T-helper 22 cell (primary cell): ENCODE measurements at regions not wholly inside any gene's neighbourhood (a gene's known extent, or its start where the extent isn't known, plus 50 kb on each side); places are given as distances from the start of the nearest gene placed in this dataset.

Experiments used
- DNase-seq: peaks from one replicate; pipeline ENCODE4 v3.0.0-alpha.2; 2020; ENCODE audit warnings: low read depth

- no peak for DNase-seq
These were observed 243.8 kb downstream of the CSNK1G3 start for GRCh38 chr5:123755653-123756317.

DNA sequence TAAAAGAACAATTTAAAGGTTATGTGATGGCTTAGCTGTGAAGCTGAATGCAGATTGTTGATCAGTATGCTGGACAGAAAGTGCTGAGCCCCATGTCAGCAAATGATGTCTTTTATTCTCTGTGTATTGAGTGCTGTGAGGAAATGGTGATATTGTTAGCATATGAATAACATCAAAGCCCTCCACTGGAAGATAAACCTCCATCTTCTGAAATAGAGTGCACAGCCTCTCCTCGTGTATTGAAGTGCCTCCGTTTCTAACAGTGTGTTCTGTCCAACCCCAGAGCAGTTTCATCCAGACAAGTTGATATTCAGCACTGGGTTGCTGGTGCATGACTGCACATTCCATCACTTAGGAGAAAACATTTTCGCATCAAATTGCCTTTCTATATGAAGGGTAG is 242.9 kb downstream of the CSNK1G3 start:
- DNase-seq, result no peak

- DNase-seq, result no peak
These were observed 242.2 kb downstream of the CSNK1G3 start for GRCh38 chr5:123753937-123754891.

- no peak for DNase-seq
These were observed 241.4 kb downstream of the CSNK1G3 start for GRCh38 chr5:123753180-123753936.

DNA sequence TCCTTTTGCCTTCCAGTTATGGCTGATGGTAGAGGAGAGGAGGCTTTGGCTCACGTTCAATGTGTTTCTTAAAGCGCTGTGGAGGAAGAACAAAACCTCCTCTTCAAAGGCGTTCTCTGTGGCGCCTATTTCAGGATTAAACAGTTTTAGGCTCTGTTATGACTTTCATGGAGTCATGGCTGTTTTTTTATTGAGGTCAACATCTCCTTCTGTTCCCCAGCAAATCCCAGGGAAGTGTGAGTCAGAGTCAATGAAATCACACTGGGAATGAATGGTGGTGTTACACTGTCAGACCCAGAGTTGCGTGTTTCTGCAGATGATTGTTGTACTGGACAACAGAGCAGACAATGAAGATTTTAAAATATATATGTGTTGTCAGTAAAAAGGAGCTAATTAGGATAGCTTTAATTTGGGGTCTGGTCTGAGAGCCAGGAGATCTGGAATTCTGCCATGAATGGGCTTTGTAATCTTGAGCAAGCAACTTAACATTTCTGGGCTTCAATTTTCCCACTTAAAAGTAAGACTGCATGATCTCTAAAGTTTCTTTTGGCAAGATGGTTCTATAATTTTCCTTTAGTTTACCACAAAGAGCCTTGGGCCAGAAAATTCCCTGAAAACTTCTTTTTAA is 240.7 kb downstream of the CSNK1G3 start:
- DNase-seq, result no peak

GRCh38 chr5:123751670-123752069 is 239.7 kb downstream of the CSNK1G3 start:
- DNase-seq, result no peak

GRCh38 chr5:123748239-123748638 is 236.3 kb downstream of the CSNK1G3 start:
- DNase-seq, result no peak

DNA sequence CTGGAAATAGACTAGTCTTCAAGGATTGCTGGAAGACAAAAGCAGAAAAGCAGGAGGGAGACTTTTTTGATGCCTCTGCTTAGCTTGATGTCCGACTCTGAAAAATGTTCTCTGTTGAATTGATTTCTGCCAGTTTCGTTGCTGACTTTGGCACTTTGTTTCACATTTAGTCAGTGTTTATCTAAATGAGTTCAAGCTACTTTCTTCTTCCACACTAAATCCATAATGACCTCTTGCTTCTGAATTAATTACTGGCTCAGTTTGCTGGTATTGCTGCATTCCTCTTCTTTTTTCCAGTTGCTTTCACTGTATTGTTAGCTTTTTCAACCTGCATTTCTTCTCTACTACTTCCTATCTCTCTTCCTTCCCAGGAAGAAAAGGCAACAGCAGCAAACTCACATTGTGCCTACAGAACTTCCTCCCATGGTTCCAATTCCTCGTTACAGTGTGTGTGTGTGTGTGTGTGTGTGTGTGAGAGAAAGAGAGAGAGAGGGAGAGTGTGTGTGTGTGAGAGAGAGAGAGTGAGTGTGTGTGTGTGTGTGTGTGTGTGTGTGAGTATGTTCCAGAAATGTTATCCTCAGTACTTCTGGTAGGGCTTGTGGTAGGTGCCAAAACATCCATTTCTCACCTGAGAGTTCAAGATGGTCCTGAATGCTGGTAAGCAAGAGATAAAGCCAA is 234.8 kb downstream of the CSNK1G3 start:
- no peak for DNase-seq

DNA sequence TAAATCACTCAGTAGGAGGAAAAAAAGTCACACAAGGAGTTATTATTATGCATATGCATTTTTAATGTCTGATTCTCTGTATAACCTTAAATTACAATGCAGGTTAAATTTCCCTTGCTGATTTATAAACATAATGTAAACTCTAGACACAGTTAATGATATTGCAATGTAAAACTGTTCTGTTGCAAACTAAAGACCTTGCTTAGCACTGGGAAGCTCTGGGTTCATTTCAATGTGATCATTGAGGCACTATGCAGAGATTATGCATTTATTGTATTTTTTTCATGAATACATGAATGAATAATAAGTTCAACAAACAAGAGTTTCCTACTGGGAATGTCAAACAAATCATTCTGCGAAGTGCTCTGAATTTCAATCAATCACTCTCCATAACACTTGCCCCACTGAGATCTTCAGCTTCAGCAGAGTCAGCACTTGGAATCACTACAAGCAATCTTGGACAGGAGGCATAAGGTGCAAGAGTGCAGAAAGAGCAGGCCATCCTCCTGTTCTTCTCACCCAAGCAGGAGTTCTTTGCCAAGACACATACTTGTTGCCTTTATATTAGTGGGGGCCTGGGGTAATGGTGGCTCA is 232.1 kb downstream of the CSNK1G3 start:
- no peak for DNase-seq

- no peak for DNase-seq
These were observed 223.4 kb downstream of the CSNK1G3 start for GRCh38 chr5:123735384-123735783.

- no peak for DNase-seq
These were observed 220.3 kb downstream of the CSNK1G3 start for GRCh38 chr5:123732257-123732656.

DNA sequence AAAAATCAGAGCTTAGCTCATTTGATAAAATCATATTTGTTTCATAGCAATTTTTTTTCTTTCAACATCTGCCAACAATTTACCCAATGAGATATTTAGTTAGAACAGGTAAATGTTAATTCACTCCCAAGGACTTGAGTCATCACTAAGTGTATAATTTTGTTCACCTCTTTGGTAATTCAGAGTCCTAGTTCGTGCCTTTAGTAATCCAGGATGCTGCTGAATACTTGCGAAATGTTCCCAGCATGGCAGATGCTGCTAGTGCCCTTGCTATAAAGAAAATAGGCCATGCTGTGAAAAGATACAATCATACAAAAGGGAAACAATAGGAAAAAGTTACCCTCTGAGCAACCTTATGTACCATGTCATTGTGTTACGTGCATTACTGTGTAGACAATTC is 210.5 kb downstream of the CSNK1G3 start:
- no peak for DNase-seq

DNA sequence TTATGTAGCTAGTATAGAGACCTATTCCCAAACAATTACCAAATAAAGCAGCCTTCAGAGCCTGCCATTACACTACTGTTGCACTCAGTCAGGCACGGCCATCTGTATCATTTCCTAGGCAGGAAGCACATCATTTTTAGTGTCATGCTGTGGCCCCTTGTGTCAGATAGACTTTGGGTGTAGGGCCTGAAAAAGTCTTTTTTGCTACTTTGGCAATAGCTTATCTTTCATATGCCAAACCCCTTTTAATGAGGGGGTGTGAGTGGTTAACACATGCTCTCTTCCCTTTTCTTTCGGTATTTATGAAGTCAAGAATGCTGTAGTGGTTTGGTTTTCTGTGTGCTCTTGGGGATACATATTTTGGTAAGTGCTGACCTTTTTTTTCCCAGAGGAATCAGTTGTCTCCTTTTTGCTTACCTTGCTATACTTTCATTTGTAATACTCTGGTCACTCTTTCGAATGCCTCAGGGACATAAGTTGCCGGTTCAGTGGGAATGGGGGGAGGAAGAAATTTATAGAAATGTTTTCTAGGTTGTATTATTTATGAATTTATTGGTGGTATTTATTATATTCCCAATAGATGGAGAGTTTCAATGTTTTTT is 209.8 kb downstream of the CSNK1G3 start:
- no peak for DNase-seq

- no peak for DNase-seq
These were observed 209.0 kb downstream of the CSNK1G3 start for GRCh38 chr5:123720955-123721354.

GRCh38 chr5:123720339-123720738 is 208.4 kb downstream of the CSNK1G3 start:
- DNase-seq, result no peak

DNA sequence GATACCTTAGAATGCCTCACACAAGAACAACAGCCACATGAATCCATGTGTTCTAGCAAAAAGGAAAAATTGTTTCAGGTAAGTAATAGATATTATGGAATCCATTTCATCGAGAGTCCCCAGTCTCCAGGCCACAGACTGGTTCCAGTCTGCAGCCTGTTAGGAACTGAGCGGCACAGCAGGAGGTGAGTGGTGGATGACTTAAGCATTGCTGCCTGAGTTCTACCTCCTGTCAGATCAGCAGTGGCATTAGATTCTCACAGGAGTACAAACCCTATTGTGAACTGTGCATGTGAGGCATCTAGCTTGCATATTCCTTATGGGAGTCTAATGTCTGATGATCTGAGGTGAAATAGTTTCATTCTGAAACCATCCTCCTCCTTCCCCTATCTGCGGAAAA is 207.0 kb downstream of the CSNK1G3 start:
- no peak for DNase-seq

DNA sequence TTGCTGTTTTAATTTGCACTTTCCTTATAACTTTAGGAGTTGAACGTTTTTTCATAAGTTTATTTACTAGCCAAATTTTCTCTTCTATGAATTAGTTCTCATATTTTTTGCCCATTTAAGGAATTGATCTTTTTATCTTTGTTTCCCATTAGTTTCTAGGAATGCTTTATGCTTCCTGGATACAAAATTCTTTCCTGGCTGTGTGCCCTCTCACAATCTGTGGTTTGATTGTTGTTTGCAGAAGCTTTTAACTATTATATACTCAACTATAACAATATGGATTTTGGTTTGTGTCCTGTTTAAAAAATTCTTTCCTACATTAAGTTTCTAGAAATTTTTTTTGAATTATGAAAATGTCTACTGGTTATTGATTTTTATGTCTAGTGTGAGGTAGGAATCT is 206.3 kb downstream of the CSNK1G3 start:
- DNase-seq, result no peak

DNA sequence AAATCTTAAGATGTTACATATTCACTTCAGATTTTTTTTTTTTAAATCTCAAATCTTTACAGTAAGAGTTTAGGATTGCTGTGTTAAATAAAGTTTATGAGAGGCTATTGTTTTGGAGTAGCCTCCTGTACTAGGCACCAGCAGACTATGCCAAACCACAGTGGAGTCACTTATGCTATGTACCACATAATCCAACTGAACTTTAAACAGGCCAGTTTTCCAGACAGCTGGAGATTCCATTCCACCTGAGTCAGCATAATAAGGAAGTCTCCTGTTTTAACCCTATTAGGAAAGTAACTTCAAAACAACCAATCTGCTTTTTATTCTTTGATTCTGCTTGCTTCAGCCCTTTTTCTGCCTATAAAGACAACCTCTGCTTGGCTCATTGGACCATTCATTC is 205.2 kb downstream of the CSNK1G3 start:
- no peak for DNase-seq

- no peak for DNase-seq
These were observed 198.1 kb downstream of the CSNK1G3 start for GRCh38 chr5:123710031-123710430.

DNA sequence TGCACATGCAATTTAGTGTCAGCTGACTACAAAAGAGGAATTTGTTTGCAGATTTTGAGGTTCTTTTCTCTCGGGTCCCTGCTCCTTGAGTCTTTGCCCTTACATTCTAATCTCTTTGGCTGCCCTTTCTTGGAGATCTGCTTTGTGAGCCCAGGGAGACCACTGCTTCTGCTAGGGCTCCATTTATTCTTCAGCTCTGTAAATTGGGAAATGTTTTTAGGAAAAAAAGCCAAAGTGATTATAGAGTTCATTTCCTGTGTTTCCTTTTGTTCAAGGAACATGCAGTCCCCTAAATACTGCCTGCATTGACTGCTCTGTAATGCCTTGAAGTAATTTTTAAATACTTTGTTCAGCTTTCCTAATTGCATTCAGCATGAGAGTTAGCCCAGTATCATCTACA is 197.4 kb downstream of the CSNK1G3 start:
- DNase-seq, result no peak
